ENCODE measurements at regions not wholly inside any gene's neighbourhood (a gene's known extent, or its start where the extent isn't known, plus 50 kb on each side); places are given as distances from the start of the nearest gene placed in this dataset.
"Not testable (repeated sequence)": the region's sequence is repeated elsewhere in the genome, so short reads cannot be mapped to it uniquely, and the experiment has no call there.

GRCh38 chr15:24509714-24510113 lies 165.9 kb upstream of the NPAP1 start:
- TF ChIP-seq CTCF (IDR thresholded peaks at IDR 0.05; ENCODE audit: poor library complexity, severe bottlenecking); POLR2AphosphoS5 (IDR thresholded peaks at IDR 0.05); EP300 (conservative IDR thresholded peaks at IDR 0.05; ENCODE audit: poor library complexity, severe bottlenecking); SMC3 (conservative IDR thresholded peaks at IDR 0.05; ENCODE audit: poor library complexity): not testable (repeated sequence)

Data from neural cell (in vitro differentiated cells).